HG03439 (cell line): ENCODE measurements at regions not wholly inside any gene's neighbourhood (a gene's known extent, or its start where the extent isn't known, plus 50 kb on each side); places are given as distances from the start of the nearest gene placed in this dataset.

Source experiments
- ATAC-seq: cut with Tn5 transposase; IDR thresholded peaks from one replicate; pipeline ENCODE4 v1.9.1; 2021; ENCODE audit warnings: mild to moderate bottlenecking, moderate library complexity; ENCODE audit not compliant: unreplicated experiment

DNA sequence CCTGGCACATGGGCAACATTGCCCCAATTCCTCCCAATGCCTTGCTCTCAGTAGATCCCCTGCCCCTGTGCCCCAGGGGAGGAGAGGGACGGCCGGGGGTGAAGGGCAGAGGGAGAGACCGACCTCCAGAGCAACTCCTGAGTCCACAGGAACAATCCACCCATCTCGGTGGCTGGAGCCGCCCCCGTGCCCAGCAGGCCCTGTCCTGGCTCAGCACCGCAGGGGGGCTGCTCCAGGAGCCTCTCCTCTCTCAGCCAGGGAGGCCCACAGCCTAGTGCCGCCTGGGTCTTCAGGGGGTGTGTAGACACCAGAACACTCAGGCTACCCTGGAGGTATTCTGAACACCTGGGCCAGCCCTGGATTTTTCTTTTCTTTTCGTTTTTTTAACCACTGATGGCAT, 233.7 kb upstream of the SDK2 start:
- no peak for ATAC-seq

DNA sequence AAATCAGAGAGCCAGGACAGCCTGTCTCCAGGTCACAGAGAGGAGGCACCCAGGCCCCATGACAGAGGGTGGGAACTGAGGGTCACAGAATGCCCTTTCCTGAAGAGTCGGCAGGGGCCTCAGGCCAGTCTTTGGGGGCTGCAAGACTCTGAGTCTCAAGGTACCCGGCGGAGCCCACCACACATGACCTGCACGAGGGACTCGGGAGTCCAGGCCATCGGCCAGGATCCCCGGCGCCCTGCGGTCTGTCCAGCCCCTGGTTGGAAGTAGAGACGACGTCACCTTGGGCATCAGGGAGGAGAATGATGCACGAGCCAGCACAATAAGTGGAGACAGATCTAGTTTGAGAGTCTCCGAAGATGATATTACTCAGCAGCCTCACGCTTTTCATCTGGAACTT, 234.7 kb upstream of the SDK2 start:
- ATAC-seq = no peak

DNA sequence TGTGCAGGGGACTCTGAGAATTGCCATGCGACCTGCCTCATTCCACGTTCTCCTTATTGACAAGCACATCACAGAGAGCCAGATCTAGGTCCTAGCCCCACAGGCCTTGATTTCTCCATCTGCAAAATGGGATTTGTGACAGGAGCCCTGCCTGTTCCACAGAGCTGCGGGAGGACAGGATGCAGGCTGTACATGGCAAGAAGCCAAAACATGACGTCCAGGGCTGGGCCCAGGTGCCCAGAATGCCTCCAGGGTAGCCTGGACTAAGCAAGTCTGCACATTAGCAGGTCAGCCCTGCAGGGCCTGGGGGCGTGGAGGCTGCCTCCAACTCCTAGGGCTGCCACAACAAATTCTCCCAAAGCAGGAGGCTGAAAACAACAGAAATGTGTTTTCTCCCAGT, 235.7 kb upstream of the SDK2 start:
- ATAC-seq = no peak

DNA sequence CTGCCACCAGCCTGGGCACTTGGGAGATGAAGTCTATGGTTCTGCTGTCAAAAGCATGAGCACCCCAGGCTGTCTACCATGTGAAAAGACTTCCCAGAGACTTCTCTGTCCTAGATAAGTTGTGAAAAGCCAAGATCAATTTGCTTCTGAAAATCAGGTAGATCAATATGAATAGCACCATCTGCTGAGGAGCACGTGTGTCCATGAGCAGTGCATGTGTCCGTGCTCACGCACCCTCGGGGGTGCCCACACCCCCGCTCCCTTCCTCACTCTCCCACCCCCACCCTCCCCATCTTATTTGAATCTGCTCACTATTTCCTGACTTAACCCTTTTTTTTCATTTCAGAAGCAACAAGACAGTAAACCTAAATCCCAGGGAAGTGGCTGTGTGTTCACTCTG, 238.3 kb upstream of the SDK2 start:
- no peak for ATAC-seq

DNA sequence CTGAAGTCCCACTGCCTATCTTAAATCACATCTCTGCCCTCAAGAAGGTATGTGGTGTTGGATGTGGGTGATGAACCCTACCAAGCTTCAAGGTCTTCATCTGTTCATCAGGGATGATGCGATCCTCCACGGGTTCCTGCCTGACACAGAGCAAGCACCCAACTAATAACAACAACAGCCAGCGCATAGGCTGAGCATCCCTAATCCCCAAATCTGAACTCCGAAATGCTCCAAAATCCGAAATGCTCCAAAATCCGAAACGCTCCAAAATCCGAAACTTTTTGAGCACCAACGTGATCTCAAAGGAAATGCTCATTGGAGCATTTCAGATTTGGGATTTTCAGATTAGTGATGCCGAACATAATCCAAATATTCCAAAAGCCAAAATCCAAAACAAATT, 238.9 kb upstream of the SDK2 start:
- ATAC-seq = no peak

DNA sequence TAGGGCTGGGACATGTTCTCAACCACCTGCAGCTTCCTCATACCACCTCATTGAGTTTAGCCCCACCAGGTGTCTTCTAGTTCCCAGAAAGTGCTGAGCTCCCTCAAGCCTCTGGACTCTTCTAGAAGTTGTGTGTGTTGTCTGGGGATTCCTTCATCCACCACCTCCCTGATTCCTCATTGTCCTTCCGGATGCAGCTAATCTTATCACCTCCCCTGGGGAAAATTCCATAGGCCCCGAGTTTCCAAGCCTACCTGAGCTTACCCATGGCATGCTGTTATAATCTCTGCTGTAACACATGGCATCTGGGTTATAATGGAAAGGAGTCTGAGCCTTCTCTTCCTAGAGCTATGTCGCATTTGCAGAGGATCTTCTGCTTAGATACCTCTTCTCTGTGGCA, 243.5 kb upstream of the SDK2 start:
- ATAC-seq = no peak

DNA sequence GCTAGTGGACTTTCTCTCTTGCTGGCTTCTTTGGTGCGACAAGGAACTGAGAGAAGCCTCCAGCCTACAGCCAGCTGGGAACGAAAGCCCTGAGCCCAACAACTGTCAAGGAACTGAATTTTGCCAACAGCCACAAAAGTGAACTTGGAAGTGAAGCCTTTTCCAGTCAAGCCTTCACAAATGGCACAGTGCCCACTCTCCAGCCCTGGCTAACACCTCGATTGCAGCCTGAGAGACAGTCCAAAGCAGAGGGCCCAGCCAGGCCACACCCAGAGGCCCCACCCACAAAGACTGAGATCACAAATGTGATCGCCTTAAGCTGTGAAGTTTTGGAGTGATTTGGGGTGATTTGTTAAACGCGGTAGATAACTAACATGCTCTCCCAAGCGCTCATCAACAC, 244.6 kb upstream of the SDK2 start:
- no peak for ATAC-seq

DNA sequence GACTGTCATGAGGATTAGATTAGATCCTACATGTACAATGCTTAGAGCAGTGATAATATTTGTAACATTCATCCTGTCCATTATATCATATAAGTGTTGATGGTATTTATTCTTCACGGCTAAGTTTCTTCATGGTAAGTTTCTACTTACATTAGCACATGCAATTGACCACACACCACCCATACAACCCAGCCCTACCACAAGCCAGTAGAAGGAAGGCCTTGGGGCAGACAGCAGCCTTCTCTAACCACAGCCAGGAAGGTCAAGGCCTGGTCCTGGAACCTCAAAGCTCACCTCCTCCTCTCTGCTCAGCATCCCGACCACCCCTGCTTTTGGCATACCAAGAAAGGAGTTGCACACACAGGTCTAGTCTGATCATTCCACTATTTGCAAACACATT, 245.2 kb upstream of the SDK2 start:
- no peak for ATAC-seq

DNA sequence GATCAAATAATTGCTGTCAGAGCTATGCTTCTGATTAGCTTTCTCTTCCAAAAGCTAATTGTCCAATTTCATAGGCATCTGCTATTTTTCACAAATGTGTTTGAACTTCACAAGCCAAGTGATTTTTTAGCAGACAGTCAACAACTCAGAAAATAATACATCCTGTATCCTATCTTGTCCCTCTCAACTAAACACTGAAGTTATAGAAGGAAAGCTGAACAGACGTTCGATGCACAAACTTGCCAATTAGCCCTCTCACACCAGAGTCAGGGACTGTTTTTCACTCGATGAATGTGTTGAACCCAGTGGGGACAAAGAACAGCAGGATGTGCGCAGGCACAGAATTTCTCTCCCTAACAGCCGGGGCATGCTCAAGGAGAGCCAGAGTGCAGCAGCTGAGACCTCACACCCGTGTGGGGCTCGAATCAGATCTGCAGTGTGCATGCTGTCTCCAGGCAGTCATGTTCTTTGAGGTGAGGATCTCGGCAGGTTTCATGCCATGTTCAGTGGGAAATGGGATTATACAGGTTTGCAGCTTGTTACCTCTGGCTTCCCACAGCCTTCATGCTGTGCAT, 246.7 kb upstream of the SDK2 start:
- no peak for ATAC-seq

DNA sequence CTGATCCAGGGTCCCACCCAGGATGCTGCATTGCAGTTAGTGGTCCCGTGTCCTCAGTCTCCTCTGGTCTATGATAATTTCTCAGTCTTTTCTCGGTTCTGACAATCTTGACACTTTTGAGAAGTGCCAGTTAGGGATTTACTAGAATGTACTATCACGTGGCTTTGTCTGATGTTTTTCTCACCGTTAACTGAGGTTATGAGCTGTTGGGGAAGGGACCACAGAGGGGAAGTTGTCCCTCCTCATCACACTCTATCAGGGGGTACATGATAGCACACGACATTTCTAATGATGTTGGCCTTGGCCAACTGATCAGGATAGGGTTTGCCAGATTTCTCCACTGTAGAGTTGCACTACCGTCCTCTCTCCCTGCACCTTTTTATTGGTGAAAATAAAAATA, 250.9 kb upstream of the SDK2 start:
- ATAC-seq = no peak

DNA sequence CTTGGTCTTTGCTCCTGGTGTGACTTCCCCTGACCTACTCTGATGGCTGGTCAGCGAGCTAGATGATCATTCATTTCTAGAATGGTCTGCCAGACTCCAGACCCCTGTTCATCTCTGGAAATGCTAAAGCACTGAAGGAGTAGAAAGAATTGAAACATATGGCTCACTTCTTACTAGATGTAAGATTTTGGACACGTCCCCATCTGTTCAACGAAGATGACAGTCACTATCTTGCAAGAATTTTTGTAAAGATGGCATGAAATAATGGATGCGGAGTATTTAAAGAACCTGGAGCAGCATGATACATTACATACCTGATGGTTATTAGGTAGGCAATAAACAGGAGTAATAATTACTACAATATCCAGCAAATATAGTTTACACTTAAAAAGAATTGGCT, 252.7 kb upstream of the SDK2 start:
- ATAC-seq = no peak

DNA sequence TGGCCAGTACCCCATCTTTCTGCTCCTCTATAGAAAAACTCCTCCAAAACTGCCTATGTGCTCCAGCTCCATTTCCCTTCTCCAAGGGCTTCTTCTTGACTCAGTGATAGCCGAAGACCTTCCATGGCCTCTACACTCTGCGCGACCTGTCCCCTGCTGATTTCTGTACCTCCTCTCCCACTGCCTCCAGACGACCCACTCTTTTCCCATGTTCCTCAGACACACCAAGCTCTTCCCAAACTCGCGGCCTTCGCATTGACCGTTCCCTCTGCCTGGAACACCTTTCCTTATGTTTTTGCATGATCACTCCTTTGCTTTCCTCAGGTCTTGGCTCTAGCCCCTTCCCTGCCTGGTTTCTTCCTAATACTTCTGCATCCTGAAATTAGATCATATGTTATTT, 255.6 kb upstream of the SDK2 start:
- no peak for ATAC-seq

DNA sequence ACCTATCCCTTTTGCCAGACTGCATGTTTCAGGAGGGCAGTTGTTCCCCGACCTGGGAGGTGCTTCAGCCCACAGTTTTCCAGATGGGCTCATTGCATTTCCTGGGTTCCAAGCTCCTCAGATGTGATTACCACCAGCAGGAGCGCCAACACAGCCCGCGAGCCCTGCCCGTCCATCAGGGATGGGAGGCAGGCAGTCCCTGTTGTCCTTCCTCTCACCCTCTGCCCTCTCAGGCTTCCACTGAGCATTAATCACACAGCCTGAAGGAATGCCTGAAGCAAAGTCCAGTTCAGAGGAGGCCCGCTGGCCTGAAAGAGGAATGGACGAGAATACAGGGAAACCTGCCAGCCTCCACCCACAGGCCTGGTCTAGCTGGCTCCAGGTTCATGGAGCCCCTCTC, 256.3 kb upstream of the SDK2 start:
- no peak for ATAC-seq

DNA sequence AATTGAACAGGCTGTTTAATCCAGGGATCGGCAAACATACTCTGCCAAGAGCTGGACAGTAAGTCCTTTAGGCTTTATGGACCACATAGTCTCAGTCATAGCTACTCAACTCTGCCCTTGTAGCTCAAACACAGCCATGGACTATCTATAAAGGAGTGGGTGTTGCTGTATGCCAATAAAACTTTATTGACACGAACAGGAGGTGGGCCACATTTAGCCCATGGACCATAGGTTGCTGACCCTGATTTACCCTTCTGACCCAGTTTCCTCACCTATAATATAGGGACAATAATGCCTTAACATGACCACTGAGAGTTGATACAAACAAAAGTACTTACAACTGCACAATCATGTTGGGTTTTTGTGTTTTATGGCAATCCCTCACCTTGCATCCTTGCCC, 257.0 kb upstream of the SDK2 start:
- ATAC-seq = no peak

DNA sequence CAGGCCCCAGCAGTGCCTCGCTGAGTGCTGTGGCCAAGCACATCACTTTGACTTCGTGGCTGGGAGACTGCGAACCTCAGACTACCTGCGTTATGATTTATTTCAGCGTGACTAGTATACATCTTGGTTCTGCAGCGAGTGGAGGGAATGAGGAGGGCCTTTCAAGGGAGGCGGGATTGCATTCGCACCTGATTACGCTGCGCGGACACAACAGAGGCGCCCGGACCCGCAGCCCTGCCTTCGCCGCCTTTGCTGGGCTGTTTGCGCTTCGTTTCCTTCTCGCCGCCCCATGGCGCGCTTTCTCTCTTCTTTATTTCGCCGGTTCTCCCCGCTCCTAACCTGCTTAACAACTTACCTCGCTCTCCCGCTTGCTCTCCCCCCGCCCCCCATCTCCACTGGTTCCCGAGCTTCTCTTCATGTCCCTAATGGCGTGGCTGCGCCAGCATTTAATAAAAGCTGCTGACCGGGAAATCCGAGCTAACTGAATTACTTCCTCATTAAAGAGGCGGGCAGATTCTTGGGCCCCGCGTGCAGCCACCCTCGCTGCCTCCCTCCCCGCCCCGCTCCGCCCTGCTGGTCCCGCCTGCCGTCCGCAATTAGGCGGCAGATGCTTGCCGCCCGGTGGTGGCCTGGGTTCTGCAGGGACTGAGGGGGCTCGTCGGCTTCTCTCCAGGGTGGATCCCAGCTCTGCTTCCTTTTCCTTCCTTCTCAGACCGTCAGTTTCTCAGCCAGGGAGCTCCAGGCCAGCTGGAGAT, 257.6 kb upstream of the SDK2 start:
- ATAC-seq = no peak

DNA sequence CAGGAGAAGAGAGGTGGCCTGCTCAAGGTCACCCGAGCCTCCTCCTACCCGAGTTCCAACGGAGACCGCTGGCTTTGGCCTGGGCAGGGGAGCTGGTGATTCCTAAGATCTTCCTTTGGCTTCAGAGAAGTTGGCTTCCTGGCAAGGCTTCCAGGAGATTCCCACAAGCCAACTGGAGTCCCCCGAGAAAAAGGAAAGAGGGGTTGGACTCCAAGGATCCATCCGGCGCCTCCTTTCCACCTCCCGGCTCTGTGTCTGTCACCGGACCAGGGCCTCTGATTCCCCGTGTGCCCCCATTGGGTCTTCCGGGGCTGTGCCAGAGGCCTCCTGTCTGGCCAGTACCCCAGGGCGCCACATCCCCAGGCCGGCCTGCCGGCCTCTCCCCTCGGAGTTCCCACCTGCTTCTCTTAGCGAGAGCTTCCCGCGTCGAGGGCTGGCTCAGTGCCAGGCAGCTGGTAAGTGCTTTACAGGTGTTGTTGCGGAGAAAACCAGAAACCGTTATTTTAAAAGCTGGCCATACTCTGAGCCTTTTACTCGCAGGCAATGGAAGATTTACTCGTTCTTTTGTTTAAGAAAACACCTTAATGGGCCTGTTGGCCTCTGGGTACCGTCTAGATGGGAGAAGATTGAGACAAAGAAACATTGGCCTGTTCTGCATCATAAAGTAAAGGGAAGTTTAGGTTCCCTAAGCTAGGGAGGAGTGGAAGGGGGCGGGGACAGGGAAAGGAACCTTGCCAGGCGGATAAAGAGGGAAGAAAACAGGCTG, 258.4 kb upstream of the SDK2 start:
- no peak for ATAC-seq

DNA sequence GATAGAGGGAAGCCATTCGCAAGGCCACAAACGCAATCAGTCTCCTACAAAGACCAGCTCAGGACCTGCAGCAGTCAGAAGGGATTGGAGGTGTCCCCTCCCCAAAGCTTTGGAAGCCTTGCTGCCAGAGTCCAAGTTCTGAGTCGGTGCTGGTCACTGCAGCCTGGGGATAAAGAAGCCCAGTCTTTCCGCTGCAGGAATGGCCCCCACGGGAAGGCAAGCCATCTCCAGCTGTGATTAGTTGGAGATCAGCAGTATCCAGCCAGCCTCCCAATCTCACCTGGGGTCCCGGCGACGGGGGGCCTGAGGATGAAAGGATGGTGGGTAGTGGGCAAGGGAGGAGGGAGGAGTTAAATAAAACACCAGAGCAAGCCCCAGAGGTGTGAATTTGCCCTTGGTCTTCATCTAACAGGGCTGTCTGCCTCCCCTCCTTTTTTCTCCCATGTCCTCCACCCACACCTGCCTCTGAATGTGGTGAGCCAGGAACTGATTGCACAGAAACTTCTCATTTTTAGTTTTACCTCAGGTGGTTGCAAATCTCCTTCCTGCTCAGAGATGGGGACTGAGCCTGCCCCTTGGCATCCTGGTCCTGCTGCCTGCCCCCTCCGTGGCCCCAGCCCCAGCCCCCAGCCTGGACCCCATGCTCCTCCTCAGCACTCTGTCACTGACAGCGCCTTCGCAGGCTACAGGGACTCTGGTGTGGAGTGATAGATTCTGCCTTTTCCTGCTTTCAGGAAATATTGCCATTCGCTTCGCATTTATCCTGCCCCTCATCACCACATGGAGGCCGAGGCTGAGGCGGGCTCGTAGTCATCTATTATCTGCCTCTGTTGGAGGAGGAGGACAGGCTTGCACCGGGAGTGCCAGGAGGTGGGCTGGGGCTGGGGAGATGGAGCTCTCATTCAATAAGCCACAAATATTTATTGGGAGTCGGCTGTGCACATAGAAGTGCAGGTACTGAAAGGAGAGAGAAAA, 262.9 kb upstream of the SDK2 start:
- no peak for ATAC-seq

DNA sequence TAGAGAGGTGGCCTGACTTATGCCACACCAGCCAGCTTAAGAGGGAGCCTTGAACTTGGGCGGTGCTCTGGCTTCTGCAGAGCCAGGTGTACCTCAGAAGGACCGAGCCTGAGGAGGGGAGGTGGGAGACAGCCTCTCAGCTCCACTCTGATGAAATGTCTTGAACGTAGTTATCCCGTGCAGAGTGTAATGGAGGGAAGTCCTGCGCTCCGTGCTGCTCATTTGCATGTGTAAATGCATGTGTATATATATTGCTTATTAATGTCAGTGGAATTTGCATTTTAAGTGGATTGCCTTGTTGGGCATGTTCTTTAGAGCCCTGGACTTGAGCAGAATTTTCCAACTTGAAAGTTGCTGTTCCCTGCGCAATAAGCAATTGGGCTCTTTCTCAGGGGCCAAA, 264.9 kb upstream of the SDK2 start:
- ATAC-seq = no peak

DNA sequence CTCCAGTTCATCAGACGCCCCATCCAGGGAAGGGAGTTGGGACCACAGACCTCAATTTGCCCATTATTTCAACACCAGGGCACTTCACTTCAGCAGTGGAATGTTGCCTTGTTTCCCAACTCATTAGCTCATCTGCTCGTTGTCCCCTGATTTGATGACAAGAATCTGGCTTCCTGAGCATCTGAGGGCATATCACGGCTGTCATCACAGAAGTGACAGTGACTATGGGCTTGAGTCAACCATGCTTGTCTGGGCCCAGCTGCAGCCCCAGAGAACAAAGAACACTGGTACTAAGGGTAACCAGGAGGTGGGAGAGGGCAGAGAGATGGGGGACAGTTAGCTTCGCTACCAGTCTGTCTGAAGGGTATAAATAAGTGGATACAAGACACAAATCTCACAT, 266.0 kb upstream of the SDK2 start:
- no peak for ATAC-seq

DNA sequence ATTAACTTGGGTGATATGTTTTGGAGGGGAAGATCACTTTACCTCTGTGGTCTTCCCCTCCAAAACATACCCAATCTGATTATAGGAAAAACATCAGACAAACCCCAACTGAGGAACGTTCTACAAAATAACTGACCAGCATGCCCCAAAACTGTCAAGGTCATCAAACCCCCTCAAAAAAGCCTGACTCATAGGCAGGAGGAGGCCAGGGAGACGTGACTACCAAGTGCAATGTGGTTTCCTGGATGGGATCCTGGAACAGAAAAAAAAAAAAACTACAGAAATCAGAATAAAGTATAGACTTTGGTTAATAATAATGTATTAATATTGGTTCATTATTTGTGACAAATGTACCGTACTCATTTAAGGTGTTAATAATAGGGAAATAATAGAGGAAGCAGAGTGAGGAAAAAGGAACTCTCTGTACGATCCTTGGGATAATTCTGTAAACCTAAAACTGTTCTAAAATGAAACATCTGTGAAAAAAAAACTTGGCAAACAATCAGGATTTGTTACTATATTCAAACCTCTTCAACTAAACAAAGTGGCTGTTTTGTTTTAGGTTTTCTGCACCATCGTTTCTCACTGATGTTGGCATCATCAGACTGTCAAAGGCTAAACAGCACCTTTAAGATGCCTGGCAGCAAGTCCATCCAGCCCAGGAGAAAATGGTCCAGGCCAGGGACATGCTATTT, 266.7 kb upstream of the SDK2 start:
- ATAC-seq = no peak
